IMR-90 (cell line): ENCODE measurements at regions not wholly inside any gene's neighbourhood (a gene's known extent, or its start where the extent isn't known, plus 50 kb on each side); places are given as distances from the start of the nearest gene placed in this dataset.

Source experiments
- ATAC-seq: fragments of 200-7000 bp; cut with Tn5 transposase; 2 replicates; pipeline ENCODE4 v1.9.1; 2020; ENCODE audit warnings: low read depth, mild to moderate bottlenecking, moderate library complexity
- BruUV-seq: library from RNA; stranded (reverse); fragments of 400-500 nt; replicated peaks from 2 replicates; lab custom pipeline; 2021; lab: Mats Ljungman, UMichigan
- CTCF ChIA-PET: fragments of 300-600 bp; formaldehyde crosslinking; extraction: SDS; loops from one replicate; lab custom pipeline; 2021; ENCODE audit warnings: antibody characterized with exemption; lab: Yijun Ruan, JAX
- POLR2A ChIA-PET: fragments of 300-600 bp; sonication (Branson Sonifier 250); formaldehyde crosslinking; loops from one replicate; lab custom pipeline; 2022; ENCODE audit warnings: antibody characterized with exemption; ENCODE audit not compliant: unreplicated experiment; lab: Charles Lee
- DNase-seq: peaks from one replicate; pipeline ENCODE4 v3.0.0; 2013
- H2AFZ ChIP-seq: replicated peaks from 2 replicates; pipeline ENCODE3; 2013; ENCODE audit warnings: low read length, mild to moderate bottlenecking; ENCODE audit not compliant: poor library complexity
- H2AK5ac ChIP-seq: 2 replicates; pipeline ENCODE4 v1.6.1; 2013; ENCODE audit warnings: low read depth, low read length, inconsistent platforms
- H2AK9ac ChIP-seq: replicated peaks from 2 replicates; pipeline ENCODE3; 2013; ENCODE audit warnings: mild to moderate bottlenecking, low read depth, low read length, moderate library complexity; ENCODE audit not compliant: poor library complexity
- H2BK120ac ChIP-seq: 2 replicates; pipeline ENCODE4 v1.6.1; 2013; ENCODE audit warnings: low read depth, low read length, inconsistent platforms
- H2BK15ac ChIP-seq: 3 replicates; pipeline ENCODE4 v1.6.1; 2013; ENCODE audit warnings: low read depth, low read length, inconsistent platforms
- H2BK20ac ChIP-seq: 2 replicates; pipeline ENCODE4 v1.6.1; 2013; ENCODE audit warnings: low read depth, mild to moderate bottlenecking, inconsistent platforms, low read length, moderate library complexity
- H2BK5ac ChIP-seq: 2 replicates; pipeline ENCODE4 v1.6.1; 2013; ENCODE audit warnings: mild to moderate bottlenecking, low read depth, low read length, inconsistent platforms; ENCODE audit not compliant: poor library complexity, severe bottlenecking
- H3K14ac ChIP-seq: replicated peaks from 2 replicates; pipeline ENCODE4 v1.6.1; 2013; ENCODE audit warnings: low read depth, low read length, inconsistent platforms
- H3K18ac ChIP-seq: 2 replicates; pipeline ENCODE4 v1.6.1; 2013; ENCODE audit warnings: low read depth, low read length, control low read depth
- H3K23ac ChIP-seq: 2 replicates; pipeline ENCODE4 v1.6.1; 2013; ENCODE audit warnings: low read depth, low read length, inconsistent platforms
- H3K27ac ChIP-seq: 2 replicates; pipeline ENCODE4 v1.5.1; 2013; ENCODE audit warnings: mild to moderate bottlenecking, control low read depth, low read length; ENCODE audit not compliant: insufficient read depth
- H3K27me3 ChIP-seq: 2 replicates; pipeline ENCODE4 v1.6.1; 2013; ENCODE audit warnings: low read length; ENCODE audit not compliant: control insufficient read depth, insufficient read depth
- H3K36me3 ChIP-seq: 2 replicates; pipeline ENCODE4 v1.6.1; 2013; ENCODE audit warnings: low read length, mixed read lengths; ENCODE audit not compliant: control insufficient read depth, insufficient read depth
- H3K4ac ChIP-seq: 2 replicates; pipeline ENCODE4 v1.6.1; 2013; ENCODE audit warnings: low read depth, low read length, inconsistent platforms
- H3K4me1 ChIP-seq: 2 replicates; pipeline ENCODE4 v1.6.1; 2013; ENCODE audit warnings: low read length, mixed read lengths; ENCODE audit not compliant: control insufficient read depth, insufficient read depth
- H3K4me2 ChIP-seq: 2 replicates; pipeline ENCODE4 v1.6.1; 2013; ENCODE audit warnings: low read depth, mild to moderate bottlenecking, control low read depth, low read length, moderate library complexity
- H3K4me3 ChIP-seq: 2 replicates; pipeline ENCODE4 v1.5.1; 2013; ENCODE audit warnings: low read depth, mild to moderate bottlenecking, control low read depth, low read length, moderate library complexity; ENCODE audit not compliant: insufficient read depth
- H3K56ac ChIP-seq: 2 replicates; pipeline ENCODE4 v1.6.1; 2013; ENCODE audit warnings: low read length, inconsistent platforms; ENCODE audit not compliant: insufficient read depth; ENCODE audit errors: extremely low read depth
- H3K79me1 ChIP-seq, 2 experiments: 2 replicates each; pipeline ENCODE4 v1.6.1; 2013; ENCODE audit warnings: low read length in 2 of 2, inconsistent platforms in 1 of 2, low read depth in 1 of 2
- H3K9ac ChIP-seq: 2 replicates; pipeline ENCODE4 v1.6.1; 2013; ENCODE audit warnings: low read depth, low read length, control low read depth
- H3K9me1 ChIP-seq: 2 replicates; pipeline ENCODE4 v1.6.1; 2013; ENCODE audit warnings: low read length, inconsistent platforms; ENCODE audit not compliant: insufficient read depth
- H3K9me3 ChIP-seq: 2 replicates; pipeline ENCODE4 v1.6.1; 2013; ENCODE audit warnings: low read length; ENCODE audit not compliant: control insufficient read depth, insufficient read depth
- H4K20me1 ChIP-seq: 2 replicates; pipeline ENCODE4 v1.6.1; 2013; ENCODE audit warnings: low read length, inconsistent platforms; ENCODE audit not compliant: insufficient read depth
- H4K5ac ChIP-seq: 2 replicates; pipeline ENCODE4 v1.6.1; 2013; ENCODE audit warnings: mild to moderate bottlenecking, low read depth, low read length, control low read depth
- H4K8ac ChIP-seq, 2 experiments: 2 replicates each; pipeline ENCODE4 v1.6.1; 2013; ENCODE audit warnings: low read depth in 2 of 2, low read length in 2 of 2, control low read depth in 1 of 2, inconsistent platforms in 1 of 2
- H4K91ac ChIP-seq: 2 replicates; pipeline ENCODE4 v1.6.1; 2013; ENCODE audit warnings: low read depth, low read length, inconsistent platforms; ENCODE audit not compliant: insufficient read depth
- CEBPB ChIP-seq: IDR thresholded peaks from 2 replicates; pipeline ENCODE4 v1.6.1; 2012; ENCODE audit warnings: low read depth, low read length, improper control_type of control experiment
- CHD1 ChIP-seq: IDR thresholded peaks from 2 replicates; pipeline ENCODE4 v1.6.1; 2012; ENCODE audit warnings: low read depth, low read length, improper control_type of control experiment
- MAFK ChIP-seq: IDR thresholded peaks from 2 replicates; pipeline ENCODE4 v1.6.1; 2012; ENCODE audit warnings: low read depth, low read length, improper control_type of control experiment
- MXI1 ChIP-seq: IDR thresholded peaks from 2 replicates; pipeline ENCODE4 v1.6.1; 2012; ENCODE audit warnings: low read depth, mild to moderate bottlenecking, low read length, moderate library complexity, borderline replicate concordance
- dilution Hi-C: fragments of 300-500 bp; cut with HindIII; formaldehyde crosslinking; loops from one replicate; pipeline ENCODE4 v1.14.3; 2018; ENCODE audit warnings: low sequenced_read_pairs; ENCODE audit not compliant: unreplicated experiment
- in situ Hi-C: fragments of 300-500 bp; cut with MboI; formaldehyde crosslinking; loops from 3 replicates; pipeline ENCODE4 v1.14.3; 2019; ENCODE audit warnings: low sequenced_read_pairs, inconsistent platforms, mixed read lengths
- intact Hi-C: fragments of 100-400 bp; cut with micrococcal nuclease; formaldehyde crosslinking; loops from 2 replicates; pipeline ENCODE4 v1.10.0; 2022
- TF ChIP-seq, protein P1 (sequence below): fragments of 150-350 bp; IDR thresholded peaks from 2 replicates; pipeline ENCODE4 v1.6.1; 2016; ENCODE audit warnings: low read depth, mild to moderate bottlenecking, low read length, moderate library complexity, borderline replicate concordance

DNA sequence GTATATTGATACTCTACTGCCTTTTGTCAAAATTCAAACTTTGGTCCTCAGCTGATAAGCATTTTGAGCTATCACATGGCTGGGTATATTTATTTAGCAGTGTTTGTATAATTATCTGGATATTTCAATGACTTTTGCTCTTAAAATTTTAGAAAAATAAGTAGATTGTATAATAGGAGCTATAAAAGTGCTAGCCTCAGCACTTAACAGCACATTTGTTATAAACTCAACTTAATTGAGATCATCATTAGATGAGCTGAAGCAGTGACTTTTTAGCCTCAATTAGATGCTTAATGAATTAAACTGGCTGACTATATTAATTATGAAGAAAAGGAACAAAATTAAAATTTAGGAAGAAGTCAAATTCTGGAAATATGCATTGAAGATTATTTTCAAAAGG, 429.9 kb downstream of the DYNC2H1 start:
- H3K9me3 ChIP-seq = no peaks in the 10 kb centered on the region
- in situ Hi-C loops = no loop called here
- H3K27me3 ChIP-seq = no peaks in the 10 kb centered on the region
- no peaks in the 10 kb centered on the region for H3K4me1 ChIP-seq
- ATAC-seq (no peak), DNase-seq (no peak)
- intact Hi-C loops = loop anchor here (2.0 to 5.0 kb wide), 2 partner anchors 212 to 337 kb away; no protein-coding TSS in a partner anchor
- H2AK9ac ChIP-seq = no peak overlapping the region
- no peak overlapping the region for H3K9ac ChIP-seq
- no peak overlapping the region for H2AK5ac ChIP-seq
- no peak overlapping the region for H3K4ac ChIP-seq
- no peak overlapping the region for H4K8ac ChIP-seq
- no peak overlapping the region for H2AFZ ChIP-seq
- CTCF ChIA-PET = interaction anchor here (0.7 to 1.8 kb wide), 3 partner anchors 10 to 20 kb away, joined by 3 to 6 read pairs (median 4); no protein-coding TSS in a partner anchor
- H4K20me1 ChIP-seq = no peaks in the 10 kb centered on the region
- no peak overlapping the region for H3K56ac ChIP-seq
- no peak overlapping the region for H3K4me3 ChIP-seq
- H3K18ac ChIP-seq = no peak overlapping the region
- no peak overlapping the region for H2BK120ac ChIP-seq
- H3K9me1 ChIP-seq = no peaks in the 10 kb centered on the region
- H2BK20ac ChIP-seq = no peak overlapping the region
- no peak overlapping the region for H4K5ac ChIP-seq
- H4K91ac ChIP-seq = no peak overlapping the region
- H3K79me1 ChIP-seq = no peaks in the 10 kb centered on the region
- POLR2A ChIA-PET = no interaction called here
- no peaks in the 10 kb centered on the region for H3K36me3 ChIP-seq
- no peak overlapping the region for H3K23ac ChIP-seq
- H3K27ac ChIP-seq = no peak overlapping the region
- TF ChIP-seq MXI1 (no peak), CHD1 (no peak), MAFK (peak; percentile 92), CEBPB (no peak)
- TF ChIP-seq, protein P1, sequence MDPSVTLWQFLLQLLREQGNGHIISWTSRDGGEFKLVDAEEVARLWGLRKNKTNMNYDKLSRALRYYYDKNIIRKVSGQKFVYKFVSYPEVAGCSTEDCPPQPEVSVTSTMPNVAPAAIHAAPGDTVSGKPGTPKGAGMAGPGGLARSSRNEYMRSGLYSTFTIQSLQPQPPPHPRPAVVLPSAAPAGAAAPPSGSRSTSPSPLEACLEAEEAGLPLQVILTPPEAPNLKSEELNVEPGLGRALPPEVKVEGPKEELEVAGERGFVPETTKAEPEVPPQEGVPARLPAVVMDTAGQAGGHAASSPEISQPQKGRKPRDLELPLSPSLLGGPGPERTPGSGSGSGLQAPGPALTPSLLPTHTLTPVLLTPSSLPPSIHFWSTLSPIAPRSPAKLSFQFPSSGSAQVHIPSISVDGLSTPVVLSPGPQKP = no peak
- no peak overlapping the region for H3K4me2 ChIP-seq
- no peak overlapping the region for H2BK5ac ChIP-seq
- no TSS peak for BruUV-seq
- no peak overlapping the region for H2BK15ac ChIP-seq
- dilution Hi-C loops = no loop called here
- no peak overlapping the region for H3K14ac ChIP-seq
